ENCODE measurements at regions not wholly inside any gene's neighbourhood (a gene's known extent, or its start where the extent isn't known, plus 50 kb on each side); places are given as distances from the start of the nearest gene placed in this dataset.

DNA sequence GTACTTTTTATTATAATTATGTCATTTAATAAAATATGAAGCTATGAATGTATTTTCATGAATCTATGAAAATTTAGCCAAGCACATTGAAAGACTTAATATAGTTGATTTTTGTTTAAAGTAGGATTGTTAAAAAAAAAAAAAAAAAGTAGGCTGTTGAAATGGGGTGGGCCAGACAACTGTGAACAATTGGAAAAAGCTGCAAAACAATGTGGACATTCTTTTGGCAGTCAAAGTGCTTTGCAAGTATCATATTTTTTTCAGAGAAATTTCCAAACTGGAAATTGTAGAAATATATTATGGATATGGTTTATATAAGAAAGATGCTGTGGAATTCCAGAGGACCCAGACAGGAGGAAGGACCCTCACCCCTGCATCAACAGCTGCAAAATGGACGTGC is 82.1 kb downstream of the ETAA1 start:
- Histone ChIP-seq H3K4me1 (ENCODE audit: control insufficient read depth, extremely low read depth, insufficient read depth, low read length) (no peaks in the 10 kb centered on the region), H3K9me1 (ENCODE audit: control insufficient read depth, extremely low read depth, insufficient read depth, low read length) (no peaks in the 10 kb centered on the region), H3K9ac (ENCODE audit: control insufficient read depth, extremely low read depth, insufficient read depth, low read length) (no peak overlapping the region), H2AFZ (ENCODE audit: control insufficient read depth, low read length) (no peak overlapping the region), H3K4me3 (ENCODE audit: control insufficient read depth in 2 of 3, extremely low read depth in 1 of 3, insufficient read depth in 2 of 3, low read depth in 1 of 3, low read length in 3 of 3) (no peak overlapping the region), H3K4me2 (ENCODE audit: control insufficient read depth, extremely low read depth, insufficient read depth, low read depth, low read length) (no peak overlapping the region), H3K79me2 (ENCODE audit: control insufficient read depth, insufficient read depth, low read length) (no peaks in the 10 kb centered on the region), H3K9me3 (ENCODE audit: control insufficient read depth, low read depth, low read length) (no peaks in the 10 kb centered on the region), H3K36me3 (ENCODE audit: control insufficient read depth in 2 of 2, extremely low read depth in 1 of 2, insufficient read depth in 2 of 2, low read length in 2 of 2) (no peaks in the 10 kb centered on the region), H3K27ac (ENCODE audit: control insufficient read depth, insufficient read depth, low read length) (no peak overlapping the region), H4K20me1 (ENCODE audit: control insufficient read depth, extremely low read depth, insufficient read depth, low read length) (no peaks in the 10 kb centered on the region), H3K27me3 (ENCODE audit: control insufficient read depth, extremely low read depth, insufficient read depth, low read length) (no peaks in the 10 kb centered on the region)
- dilution Hi-C loops (cut with MboI; ENCODE audit: extremely low pct_ligation_motif_present, low sequenced_read_pairs): no loop called here
- TF ChIP-seq, protein P1, sequence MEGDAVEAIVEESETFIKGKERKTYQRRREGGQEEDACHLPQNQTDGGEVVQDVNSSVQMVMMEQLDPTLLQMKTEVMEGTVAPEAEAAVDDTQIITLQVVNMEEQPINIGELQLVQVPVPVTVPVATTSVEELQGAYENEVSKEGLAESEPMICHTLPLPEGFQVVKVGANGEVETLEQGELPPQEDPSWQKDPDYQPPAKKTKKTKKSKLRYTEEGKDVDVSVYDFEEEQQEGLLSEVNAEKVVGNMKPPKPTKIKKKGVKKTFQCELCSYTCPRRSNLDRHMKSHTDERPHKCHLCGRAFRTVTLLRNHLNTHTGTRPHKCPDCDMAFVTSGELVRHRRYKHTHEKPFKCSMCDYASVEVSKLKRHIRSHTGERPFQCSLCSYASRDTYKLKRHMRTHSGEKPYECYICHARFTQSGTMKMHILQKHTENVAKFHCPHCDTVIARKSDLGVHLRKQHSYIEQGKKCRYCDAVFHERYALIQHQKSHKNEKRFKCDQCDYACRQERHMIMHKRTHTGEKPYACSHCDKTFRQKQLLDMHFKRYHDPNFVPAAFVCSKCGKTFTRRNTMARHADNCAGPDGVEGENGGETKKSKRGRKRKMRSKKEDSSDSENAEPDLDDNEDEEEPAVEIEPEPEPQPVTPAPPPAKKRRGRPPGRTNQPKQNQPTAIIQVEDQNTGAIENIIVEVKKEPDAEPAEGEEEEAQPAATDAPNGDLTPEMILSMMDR (optimal IDR thresholded peaks at IDR 0.05 in 1 of 3, IDR thresholded peaks at IDR 0.05 in 1 of 3, conservative IDR thresholded peaks at IDR 0.05 in 1 of 3; ENCODE audit: extremely low read depth in 1 of 3, insufficient read depth in 2 of 3, low read length in 3 of 3): no peak
- no peak for TF ChIP-seq EZH2 (IDR thresholded peaks at IDR 0.05; ENCODE audit: low read length)
- DNase-seq (ENCODE audit: low read depth, low spot score) (no peak), FAIRE-seq (no peak)

DNA sequence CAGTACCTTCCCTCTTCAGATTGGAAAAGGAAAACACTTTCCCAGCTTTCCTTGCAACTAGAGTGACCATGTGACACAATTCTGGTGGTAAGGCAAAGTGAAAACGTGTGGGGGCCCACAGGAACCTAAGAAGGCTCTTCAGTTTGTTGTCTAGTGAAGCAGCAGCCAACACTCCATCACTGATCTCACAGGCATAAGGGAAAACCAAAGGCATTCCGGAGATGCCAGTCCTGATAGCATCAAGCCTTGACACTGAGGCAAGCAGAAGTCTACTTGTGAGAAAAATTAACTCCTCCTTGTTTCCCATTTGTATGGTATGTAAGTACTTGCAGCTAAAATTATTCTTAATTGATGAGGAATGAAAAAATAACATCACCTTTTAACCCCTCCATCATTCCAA is 88.3 kb downstream of the ETAA1 start:
- Histone ChIP-seq H3K27me3 (ENCODE audit: control insufficient read depth, extremely low read depth, insufficient read depth, low read length) (no peaks in the 10 kb centered on the region), H3K27ac (ENCODE audit: control insufficient read depth, insufficient read depth, low read length) (no peak overlapping the region), H3K4me1 (ENCODE audit: control insufficient read depth, extremely low read depth, insufficient read depth, low read length) (no peaks in the 10 kb centered on the region), H3K9ac (ENCODE audit: control insufficient read depth, extremely low read depth, insufficient read depth, low read length) (no peak overlapping the region), H3K9me1 (ENCODE audit: control insufficient read depth, extremely low read depth, insufficient read depth, low read length) (no peaks in the 10 kb centered on the region), H3K4me3 (ENCODE audit: control insufficient read depth in 2 of 3, extremely low read depth in 1 of 3, insufficient read depth in 2 of 3, low read depth in 1 of 3, low read length in 3 of 3) (no peak overlapping the region), H3K4me2 (ENCODE audit: control insufficient read depth, extremely low read depth, insufficient read depth, low read depth, low read length) (no peak overlapping the region), H3K36me3 (ENCODE audit: control insufficient read depth in 2 of 2, extremely low read depth in 1 of 2, insufficient read depth in 2 of 2, low read length in 2 of 2) (no peaks in the 10 kb centered on the region), H4K20me1 (ENCODE audit: control insufficient read depth, extremely low read depth, insufficient read depth, low read length) (no peaks in the 10 kb centered on the region), H3K9me3 (ENCODE audit: control insufficient read depth, low read depth, low read length) (no peaks in the 10 kb centered on the region), H3K79me2 (ENCODE audit: control insufficient read depth, insufficient read depth, low read length) (no peaks in the 10 kb centered on the region), H2AFZ (ENCODE audit: control insufficient read depth, low read length) (no peak overlapping the region)
- TF ChIP-seq EZH2 (IDR thresholded peaks at IDR 0.05; ENCODE audit: low read length): no peak
- TF ChIP-seq, protein P1 (optimal IDR thresholded peaks at IDR 0.05 in 1 of 3, IDR thresholded peaks at IDR 0.05 in 1 of 3, conservative IDR thresholded peaks at IDR 0.05 in 1 of 3; ENCODE audit: extremely low read depth in 1 of 3, insufficient read depth in 2 of 3, low read length in 3 of 3): no peak
- FAIRE-seq (no peak), DNase-seq (ENCODE audit: low read depth, low spot score) (no peak)
- dilution Hi-C loops (cut with MboI; ENCODE audit: extremely low pct_ligation_motif_present, low sequenced_read_pairs): no loop called here
